MCF 10A (cell line): ENCODE measurements at regions not wholly inside any gene's neighbourhood (a gene's known extent, or its start where the extent isn't known, plus 50 kb on each side); places are given as distances from the start of the nearest gene placed in this dataset.

Experiments used
- BruUV-seq: library from RNA; stranded (reverse); fragments of 400-500 nt; replicated peaks from 2 replicates; lab custom pipeline; 2021; lab: Mats Ljungman, UMichigan
- CTCF ChIA-PET: fragments of 300-600 bp; sonication (Branson Sonifier 250); formaldehyde crosslinking; extraction: SDS; loops from one replicate; lab custom pipeline; 2021; ENCODE audit warnings: antibody characterized with exemption, inconsistent platforms; lab: Yijun Ruan, JAX
- POLR2A ChIA-PET: fragments of 300-600, 350-650 bp; sonication (Branson Sonifier 250); formaldehyde crosslinking; extraction: SDS; loops from one replicate; lab custom pipeline; 2020; ENCODE audit warnings: antibody characterized with exemption, inconsistent platforms; lab: Yijun Ruan, JAX
- DNase-seq: peaks from one replicate; pipeline ENCODE4 v3.0.0-alpha.2; 2018; ENCODE audit not compliant: unreplicated experiment
- H3K27ac Mint-ChIP-seq: one replicate; pipeline ENCODE4 v1.8.0; 2022; ENCODE audit warnings: mild to moderate bottlenecking, low read depth, mixed read lengths; ENCODE audit not compliant: unreplicated experiment
- H3K27me3 Mint-ChIP-seq: one replicate; pipeline ENCODE4 v1.8.0; 2022; ENCODE audit warnings: mixed read lengths; ENCODE audit not compliant: insufficient read depth, unreplicated experiment
- H3K36me3 Mint-ChIP-seq: one replicate; pipeline ENCODE4 v1.8.0; 2022; ENCODE audit warnings: mild to moderate bottlenecking, moderate library complexity, mixed read lengths; ENCODE audit not compliant: insufficient read depth, unreplicated experiment
- H3K4me1 Mint-ChIP-seq: one replicate; pipeline ENCODE4 v1.8.0; 2022; ENCODE audit warnings: mixed read lengths; ENCODE audit not compliant: insufficient read depth, unreplicated experiment
- H3K4me3 Mint-ChIP-seq: one replicate; pipeline ENCODE4 v1.8.0; 2022; ENCODE audit warnings: mild to moderate bottlenecking, moderate library complexity, mixed read lengths; ENCODE audit not compliant: unreplicated experiment
- H3K9me3 Mint-ChIP-seq: one replicate; pipeline ENCODE4 v1.8.0; 2022; ENCODE audit warnings: mixed read lengths; ENCODE audit not compliant: unreplicated experiment
- CTCF ChIP-seq: fragments of 200-600 bp; IDR thresholded peaks from one replicate; pipeline ENCODE4 v1.8.0; 2022; ENCODE audit warnings: antibody characterized with exemption, mild to moderate bottlenecking; ENCODE audit not compliant: unreplicated experiment
- intact Hi-C: fragments of 100-400 bp; cut with micrococcal nuclease; formaldehyde crosslinking; loops from 2 replicates; pipeline ENCODE4 v1.14.1; 2022

- H3K36me3 Mint-ChIP-seq = no peaks in the 10 kb centered on the region
- peaks cover 5% of the 10 kb centered on the region for H3K9me3 Mint-ChIP-seq
- no peaks in the 10 kb centered on the region for H3K4me1 Mint-ChIP-seq
- no TSS peak for BruUV-seq
- intact Hi-C loops = no loop called here
- peaks cover 11% of the 10 kb centered on the region for H3K27me3 Mint-ChIP-seq
- no peak for TF ChIP-seq CTCF
- ChIA-PET CTCF (interaction anchor here (0.6 to 1.1 kb wide), 4 partner anchors 24 to 133 kb away, joined by 3 to 6 read pairs (median 3); no protein-coding TSS in a partner anchor), POLR2A (no interaction called here)
- no peak overlapping the region for H3K27ac Mint-ChIP-seq
- no peak overlapping the region for H3K4me3 Mint-ChIP-seq
- DNase-seq = no peak
These were observed 95.6 kb upstream of the FAM9C start for GRCh38 chrX:13140007-13140406.

GRCh38 chrX:13131396-13132137, 87.1 kb upstream of the FAM9C start:
- intact Hi-C loops = no loop called here
- H3K36me3 Mint-ChIP-seq = no peaks in the 10 kb centered on the region
- H3K27ac Mint-ChIP-seq = no peak overlapping the region
- TF ChIP-seq CTCF = no peak
- BruUV-seq = no TSS peak
- POLR2A ChIA-PET = no interaction called here
- H3K9me3 Mint-ChIP-seq = peaks cover 5% of the 10 kb centered on the region
- peaks cover 10% of the 10 kb centered on the region for H3K27me3 Mint-ChIP-seq
- peak; percentile 16 for DNase-seq
- H3K4me3 Mint-ChIP-seq = no peak overlapping the region
- H3K4me1 Mint-ChIP-seq = no peaks in the 10 kb centered on the region
- CTCF ChIA-PET = interaction anchor here (0.7 kb wide), 1 partner anchor 17 kb away, joined by 3 read pairs; no protein-coding TSS in a partner anchor

GRCh38 chrX:13130816-13131215, 86.4 kb upstream of the FAM9C start:
- no peak for DNase-seq
- Mint-ChIP-seq H3K4me1 (no peaks in the 10 kb centered on the region), H3K4me3 (no peak overlapping the region), H3K27me3 (peaks cover 10% of the 10 kb centered on the region), H3K27ac (no peak overlapping the region), H3K36me3 (no peaks in the 10 kb centered on the region), H3K9me3 (peaks cover 5% of the 10 kb centered on the region)
- TF ChIP-seq CTCF = no peak
- intact Hi-C loops = no loop called here
- no TSS peak for BruUV-seq
- ChIA-PET POLR2A (no interaction called here), CTCF (interaction anchor here (0.7 kb wide), 1 partner anchor 18 kb away, joined by 3 read pairs; no protein-coding TSS in a partner anchor)

GRCh38 chrX:13128104-13128503, 83.7 kb upstream of the FAM9C start:
- CTCF ChIA-PET = interaction anchor here (0.9 kb wide), 1 partner anchor 9 kb away, joined by 3 read pairs; no protein-coding TSS in a partner anchor
- H3K4me1 Mint-ChIP-seq = no peaks in the 10 kb centered on the region
- intact Hi-C loops = no loop called here
- POLR2A ChIA-PET = no interaction called here
- no peak overlapping the region for H3K4me3 Mint-ChIP-seq
- H3K27ac Mint-ChIP-seq = no peak overlapping the region
- no peaks in the 10 kb centered on the region for H3K9me3 Mint-ChIP-seq
- peaks cover 16% of the 10 kb centered on the region for H3K27me3 Mint-ChIP-seq
- H3K36me3 Mint-ChIP-seq = no peaks in the 10 kb centered on the region
- no TSS peak for BruUV-seq
- TF ChIP-seq CTCF = no peak
- DNase-seq = peak; percentile 62
